Hepatocyte (in vitro differentiated cells): ENCODE measurements at regions not wholly inside any gene's neighbourhood (a gene's known extent, or its start where the extent isn't known, plus 50 kb on each side); places are given as distances from the start of the nearest gene placed in this dataset.

Experiments
- CTCF ChIP-seq: fragments of 200-600 bp; sonication (generic); IDR thresholded peaks from 2 replicates; pipeline ENCODE4 v1.5.1; 2016; ENCODE audit warnings: antibody characterized with exemption, mild to moderate bottlenecking; ENCODE audit not compliant: poor library complexity
- EZH2 ChIP-seq: fragments of 200-600 bp; sonication (generic); IDR thresholded peaks from 2 replicates; pipeline ENCODE4 v1.6.1; 2016; ENCODE audit warnings: antibody characterized with exemption, mild to moderate bottlenecking, borderline replicate concordance
- EZH2phosphoT487 ChIP-seq: fragments of 200-600 bp; sonication (generic); IDR thresholded peaks from one replicate; pipeline ENCODE4 v1.6.1; 2018; ENCODE audit warnings: antibody characterized with exemption, mild to moderate bottlenecking, low read depth, moderate library complexity; ENCODE audit not compliant: unreplicated experiment, severe bottlenecking

GRCh38 chr15:66953523-66954229, 111.7 kb upstream of the SMAD3 start:
- no peak for TF ChIP-seq CTCF
- TF ChIP-seq EZH2 = no peak
- TF ChIP-seq EZH2phosphoT487 = no peak
